SK-N-SH (cell line): ENCODE measurements at regions not wholly inside any gene's neighbourhood (a gene's known extent, or its start where the extent isn't known, plus 50 kb on each side); places are given as distances from the start of the nearest gene placed in this dataset.
"Not testable (repeated sequence)": the region's sequence is repeated elsewhere in the genome, so short reads cannot be mapped to it uniquely, and the experiment has no call there.

Source experiments
- CTCF ChIP-seq: fragments of 200-600 bp; sonication (generic); IDR thresholded peaks from 2 replicates; pipeline ENCODE4 v1.6.1; 2017; ENCODE audit warnings: antibody characterized with exemption, mild to moderate bottlenecking, moderate library complexity
- EZH2phosphoT487 ChIP-seq: fragments of 200-600 bp; sonication (generic); IDR thresholded peaks from 2 replicates; pipeline ENCODE4 v1.6.1; 2017; ENCODE audit warnings: low read depth, mixed run types, mild to moderate bottlenecking, antibody characterized with exemption, moderate library complexity, borderline replicate concordance
- MXI1 ChIP-seq: IDR thresholded peaks from 2 replicates; pipeline ENCODE4 v1.6.1; 2012; ENCODE audit warnings: mild to moderate bottlenecking, low read depth, low read length, improper control_type of control experiment
- NFIC ChIP-seq: IDR thresholded peaks from 2 replicates; pipeline ENCODE4 v1.4.0; 2012; ENCODE audit warnings: borderline replicate concordance
- PBX3 ChIP-seq: IDR thresholded peaks from 2 replicates; pipeline ENCODE4; 2012
- POLR2AphosphoS5 ChIP-seq: IDR thresholded peaks from 2 replicates; pipeline ENCODE4 v1.6.1; 2012; ENCODE audit warnings: low read depth, low read length
- RCOR1 ChIP-seq: fragments of 150-350 bp; IDR thresholded peaks from 2 replicates; pipeline ENCODE4 v1.6.1; 2017; ENCODE audit warnings: antibody characterized with exemption, low read length
- REST ChIP-seq: IDR thresholded peaks from 2 replicates; pipeline ENCODE4 v1.6.1; 2012; ENCODE audit warnings: mild to moderate bottlenecking, low read depth, low read length, moderate library complexity
- RFX5 ChIP-seq: IDR thresholded peaks from 2 replicates; pipeline ENCODE4 v1.6.1; 2012; ENCODE audit warnings: mild to moderate bottlenecking, improper control_type of control experiment, low read length
- SIN3A ChIP-seq: IDR thresholded peaks from 2 replicates; pipeline ENCODE4 v1.6.1; 2012; ENCODE audit warnings: low read depth, mild to moderate bottlenecking, low read length, moderate library complexity, borderline replicate concordance
- SMC3 ChIP-seq: IDR thresholded peaks from 2 replicates; pipeline ENCODE4 v1.6.1; 2012; ENCODE audit warnings: low read depth, low read length, improper control_type of control experiment
- USF2 ChIP-seq: fragments of 150-350 bp; IDR thresholded peaks from 2 replicates; pipeline ENCODE4 v1.6.1; 2017; ENCODE audit warnings: antibody characterized with exemption, low read length, low read depth, borderline replicate concordance
- ZBTB33 ChIP-seq: IDR thresholded peaks from 2 replicates; pipeline ENCODE4 v1.4.0; 2012; ENCODE audit warnings: low read depth, borderline replicate concordance

GRCh38 chr4:64798828-64799227 is 389.6 kb upstream of the TECRL start:
- not testable (repeated sequence) for TF ChIP-seq SMC3, CTCF, NFIC, EZH2phosphoT487, POLR2AphosphoS5, REST, USF2, MXI1, RFX5, ZBTB33, PBX3, SIN3A, RCOR1
